ENCODE measurements at regions not wholly inside any gene's neighbourhood (a gene's known extent, or its start where the extent isn't known, plus 50 kb on each side); places are given as distances from the start of the nearest gene placed in this dataset.

- ATAC-seq = no peak
- H3K4me1 Mint-ChIP-seq = no peaks in the 10 kb centered on the region
- ChIA-PET CTCF (no interaction called here), POLR2A (no interaction called here)
- H3K4me3 Mint-ChIP-seq = no peak overlapping the region
- TF ChIP-seq CBFB (CRISPR knock-in tag; IDR thresholded peaks at IDR 0.05; ENCODE audit: low read depth) = no peak
- TF ChIP-seq STAT6 (CRISPR knock-in tag; conservative IDR thresholded peaks at IDR 0.05; ENCODE audit: low read depth) = no peak
- TF ChIP-seq HMGXB4 (CRISPR knock-in tag; IDR thresholded peaks at IDR 0.05) = no peak
- no peak overlapping the region for H3K27ac Mint-ChIP-seq
- no peaks in the 10 kb centered on the region for H3K36me3 Mint-ChIP-seq
- no peaks in the 10 kb centered on the region for H3K27me3 Mint-ChIP-seq (ENCODE audit: low read depth)
- DNase-seq (ENCODE audit: low spot score) = no peak
- peaks cover 8% of the 10 kb centered on the region for H3K9me3 Mint-ChIP-seq
Observed at GRCh38 chr13:73268306-73268705, 209.5 kb downstream of the KLF5 start.

- ATAC-seq = no peak
- Mint-ChIP-seq H3K9me3 (peaks cover 8% of the 10 kb centered on the region), H3K27me3 (ENCODE audit: low read depth) (no peaks in the 10 kb centered on the region), H3K4me3 (no peak overlapping the region), H3K36me3 (no peaks in the 10 kb centered on the region), H3K4me1 (no peaks in the 10 kb centered on the region), H3K27ac (no peak overlapping the region)
- DNase-seq (ENCODE audit: low spot score) = no peak
- ChIA-PET POLR2A (no interaction called here), CTCF (no interaction called here)
- TF ChIP-seq KAT7 (CRISPR knock-in tag; IDR thresholded peaks at IDR 0.05; ENCODE audit: borderline replicate concordance) (no peak), GABPB1 (CRISPR knock-in tag; IDR thresholded peaks at IDR 0.05) (no peak), AFF4 (CRISPR knock-in tag; IDR thresholded peaks at IDR 0.05; ENCODE audit: borderline replicate concordance) (no peak), ZNF423 (CRISPR knock-in tag; IDR thresholded peaks at IDR 0.05) (no peak), NFE2L1 (CRISPR knock-in tag; IDR thresholded peaks at IDR 0.05) (no peak), CTCF (IDR thresholded peaks at IDR 0.05) (no peak), E2F5 (CRISPR knock-in tag; IDR thresholded peaks at IDR 0.05) (no peak), OVOL2 (CRISPR knock-in tag; IDR thresholded peaks at IDR 0.05; ENCODE audit: borderline replicate concordance) (no peak), SMAD4 (CRISPR knock-in tag; IDR thresholded peaks at IDR 0.05) (no peak), FOXP1 (CRISPR knock-in tag; IDR thresholded peaks at IDR 0.05; ENCODE audit: borderline replicate concordance) (no peak), HMGXB4 (CRISPR knock-in tag; IDR thresholded peaks at IDR 0.05) (no peak), ZNF138 (CRISPR knock-in tag; conservative IDR thresholded peaks at IDR 0.05) (no peak), ZNF532 (CRISPR knock-in tag; IDR thresholded peaks at IDR 0.05; ENCODE audit: borderline replicate concordance) (no peak)
Observed at GRCh38 chr13:73266640-73267180, 207.9 kb downstream of the KLF5 start.

All from WTC11 (cell line).